GM12891 (cell line): ENCODE measurements at regions not wholly inside any gene's neighbourhood (a gene's known extent, or its start where the extent isn't known, plus 50 kb on each side); places are given as distances from the start of the nearest gene placed in this dataset.
"Not testable (repeated sequence)": the region's sequence is repeated elsewhere in the genome, so short reads cannot be mapped to it uniquely, and the experiment has no call there.

Experiments used
- DNase-seq: peaks from one replicate; pipeline ENCODE4 v3.0.0; 2011; ENCODE audit warnings: low spot score; ENCODE audit not compliant: insufficient read length
- FAIRE-seq: peaks from 2 replicates; lab custom pipeline; 2011; peaks lifted over from hg19 to GRCh38; lab: Jason Lieb, UNC
- PAX5 ChIP-seq: IDR thresholded peaks from 2 replicates; pipeline ENCODE4 v1.6.1; 2011; ENCODE audit warnings: low read length, moderate library complexity, mild to moderate bottlenecking; ENCODE audit not compliant: insufficient read depth, severe bottlenecking
- POLR2A ChIP-seq: IDR thresholded peaks from 2 replicates; pipeline ENCODE4 v1.6.1; 2011; ENCODE audit warnings: low read depth, low read length, control low read depth
- POLR2AphosphoS5 ChIP-seq: IDR thresholded peaks from 2 replicates; pipeline ENCODE4 v1.6.1; 2011; ENCODE audit warnings: low read depth, low read length, control low read depth
- POU2F2 ChIP-seq: IDR thresholded peaks from 2 replicates; pipeline ENCODE4 v1.6.1; 2011; ENCODE audit warnings: low read depth, mild to moderate bottlenecking, control low read depth, low read length, moderate library complexity
- SPI1 ChIP-seq: IDR thresholded peaks from 2 replicates; pipeline ENCODE4 v1.6.1; 2011; ENCODE audit warnings: low read depth, low read length, control low read depth
- TAF1 ChIP-seq: IDR thresholded peaks from 2 replicates; pipeline ENCODE4 v1.6.1; 2011; ENCODE audit warnings: low read depth, low read length, control low read depth

GRCh38 chr7:9030976-9031375, 597.6 kb downstream of the NXPH1 start:
- no peak for DNase-seq
- FAIRE-seq: no peak
- no peak for TF ChIP-seq POLR2A
- no peak for TF ChIP-seq POLR2AphosphoS5
- TF ChIP-seq TAF1: no peak
- no peak for TF ChIP-seq PAX5
- TF ChIP-seq POU2F2: no peak
- no peak for TF ChIP-seq SPI1

GRCh38 chr7:9031386-9031785, 598.0 kb downstream of the NXPH1 start:
- no peak for FAIRE-seq
- TF ChIP-seq SPI1 (no peak), TAF1 (no peak)
- DNase-seq: no peak

GRCh38 chr7:9036080-9036479, 602.7 kb downstream of the NXPH1 start:
- FAIRE-seq: no peak
- no peak for DNase-seq
- TF ChIP-seq PAX5: no peak
- no peak for TF ChIP-seq SPI1
- no peak for TF ChIP-seq POU2F2
- no peak for TF ChIP-seq TAF1
- no peak for TF ChIP-seq POLR2A
- TF ChIP-seq POLR2AphosphoS5: no peak

- FAIRE-seq (no peak), DNase-seq (no peak)
- TF ChIP-seq POLR2A: no peak
- no peak for TF ChIP-seq POLR2AphosphoS5
- no peak for TF ChIP-seq POU2F2
- TF ChIP-seq PAX5: no peak
- no peak for TF ChIP-seq SPI1
- no peak for TF ChIP-seq TAF1
Measured at GRCh38 chr7:9071160-9071762, 637.9 kb downstream of the NXPH1 start.

GRCh38 chr7:9075774-9076173, 642.4 kb downstream of the NXPH1 start:
- peak; percentile 57; the same call in 1 of the 2 replicates for TF ChIP-seq SPI1
- not testable (repeated sequence) for FAIRE-seq, DNase-seq

GRCh38 chr7:9082203-9082602, 648.8 kb downstream of the NXPH1 start:
- DNase-seq (no peak), FAIRE-seq (no peak)
- TF ChIP-seq SPI1 (no peak), TAF1 (no peak), PAX5 (no peak), POLR2AphosphoS5 (no peak), POU2F2 (no peak), POLR2A (no peak)

GRCh38 chr7:9083837-9084236, 650.4 kb downstream of the NXPH1 start:
- DNase-seq (no peak), FAIRE-seq (no peak)
- TF ChIP-seq PAX5 (no peak), POLR2AphosphoS5 (no peak), TAF1 (no peak), POU2F2 (no peak), POLR2A (no peak)

- TF ChIP-seq POLR2AphosphoS5 (no peak), PAX5 (no peak), POLR2A (no peak), TAF1 (no peak), POU2F2 (no peak), SPI1 (no peak)
- no peak for DNase-seq
- no peak for FAIRE-seq
Measured at GRCh38 chr7:9091282-9091681, 657.9 kb downstream of the NXPH1 start.

GRCh38 chr7:9097565-9098060, 664.2 kb downstream of the NXPH1 start:
- TF ChIP-seq SPI1: no peak
- TF ChIP-seq POU2F2: no peak
- TF ChIP-seq POLR2A: no peak
- TF ChIP-seq POLR2AphosphoS5: no peak
- FAIRE-seq (no peak), DNase-seq (no peak)

- TF ChIP-seq POLR2A (no peak), SPI1 (no peak), POLR2AphosphoS5 (no peak), TAF1 (no peak), PAX5 (no peak), POU2F2 (no peak)
- FAIRE-seq (no peak), DNase-seq (no peak)
Measured at GRCh38 chr7:9100289-9100688, 666.9 kb downstream of the NXPH1 start.
